H1 (cell line): ENCODE measurements at regions not wholly inside any gene's neighbourhood (a gene's known extent, or its start where the extent isn't known, plus 50 kb on each side); places are given as distances from the start of the nearest gene placed in this dataset.

Source experiments
- BACH1 ChIP-seq: IDR thresholded peaks from 2 replicates; pipeline ENCODE4 v1.6.1; 2012; ENCODE audit warnings: low read length, improper control_type of control experiment

- no peak for TF ChIP-seq BACH1
These were observed 714.8 kb downstream of the TLR4 start (continued) for GRCh38 chr9:118418887-118419565.
